ENCODE measurements at regions not wholly inside any gene's neighbourhood (a gene's known extent, or its start where the extent isn't known, plus 50 kb on each side); places are given as distances from the start of the nearest gene placed in this dataset.

DNA sequence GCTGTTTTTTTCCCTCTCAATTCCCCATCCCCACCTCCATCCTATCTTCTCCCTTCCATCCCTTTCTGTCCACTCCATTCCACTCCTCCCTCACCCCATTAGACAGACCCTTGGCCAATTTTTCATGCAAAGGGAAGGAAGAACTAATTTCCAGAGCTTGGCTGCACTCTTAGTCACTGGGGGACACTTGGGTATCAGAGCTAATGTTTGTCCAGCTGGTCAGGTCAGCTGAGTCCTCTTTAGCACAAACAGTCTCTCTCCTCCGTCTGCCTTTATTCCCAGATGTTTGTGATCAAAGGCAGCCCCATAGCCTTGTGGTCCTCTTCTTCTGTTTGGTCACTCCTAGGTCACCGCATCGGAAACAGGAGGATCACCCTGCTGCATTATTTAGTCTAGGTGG is 148.5 kb downstream of the NMUR2 start:
- Histone ChIP-seq H3K4me3 (ENCODE audit: low read depth, low read length) (no peak overlapping the region), H3K36me3 (ENCODE audit: control insufficient read depth, insufficient read depth, low read length) (no peaks in the 10 kb centered on the region), H3K79me2 (no peaks in the 10 kb centered on the region), H3K9me3 (ENCODE audit: control insufficient read depth, low read length) (no peaks in the 10 kb centered on the region), H3K27ac (no peak overlapping the region), H3K4me2 (ENCODE audit: low read length) (no peak overlapping the region), H3K9ac (no peak overlapping the region), H2AFZ (no peak overlapping the region), H3K27me3 (ENCODE audit: control insufficient read depth, insufficient read depth, low read length) (no peaks in the 10 kb centered on the region), H3K4me1 (no peaks in the 10 kb centered on the region)
- TF ChIP-seq, protein P1, sequence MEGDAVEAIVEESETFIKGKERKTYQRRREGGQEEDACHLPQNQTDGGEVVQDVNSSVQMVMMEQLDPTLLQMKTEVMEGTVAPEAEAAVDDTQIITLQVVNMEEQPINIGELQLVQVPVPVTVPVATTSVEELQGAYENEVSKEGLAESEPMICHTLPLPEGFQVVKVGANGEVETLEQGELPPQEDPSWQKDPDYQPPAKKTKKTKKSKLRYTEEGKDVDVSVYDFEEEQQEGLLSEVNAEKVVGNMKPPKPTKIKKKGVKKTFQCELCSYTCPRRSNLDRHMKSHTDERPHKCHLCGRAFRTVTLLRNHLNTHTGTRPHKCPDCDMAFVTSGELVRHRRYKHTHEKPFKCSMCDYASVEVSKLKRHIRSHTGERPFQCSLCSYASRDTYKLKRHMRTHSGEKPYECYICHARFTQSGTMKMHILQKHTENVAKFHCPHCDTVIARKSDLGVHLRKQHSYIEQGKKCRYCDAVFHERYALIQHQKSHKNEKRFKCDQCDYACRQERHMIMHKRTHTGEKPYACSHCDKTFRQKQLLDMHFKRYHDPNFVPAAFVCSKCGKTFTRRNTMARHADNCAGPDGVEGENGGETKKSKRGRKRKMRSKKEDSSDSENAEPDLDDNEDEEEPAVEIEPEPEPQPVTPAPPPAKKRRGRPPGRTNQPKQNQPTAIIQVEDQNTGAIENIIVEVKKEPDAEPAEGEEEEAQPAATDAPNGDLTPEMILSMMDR (IDR thresholded peaks at IDR 0.05) = no peak

DNA sequence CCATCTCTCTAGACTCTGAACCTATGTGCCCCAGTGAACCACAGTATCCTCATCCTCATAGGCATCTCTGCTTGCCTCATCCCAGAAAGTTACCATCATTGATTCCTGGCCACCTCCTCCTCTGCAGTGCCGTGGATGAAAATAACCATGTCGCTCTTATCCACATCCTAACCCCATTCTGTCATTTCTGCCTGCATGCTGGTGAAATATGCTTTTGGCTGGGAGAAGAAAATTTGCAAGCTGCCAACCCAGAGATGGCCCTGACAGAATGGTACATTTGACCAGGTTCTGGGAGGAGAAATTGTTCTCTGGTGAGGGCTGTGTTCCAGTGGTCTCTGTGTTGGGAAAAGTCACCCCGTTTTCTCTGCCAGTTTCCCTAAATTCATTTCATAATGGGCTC is 149.7 kb downstream of the NMUR2 start:
- Histone ChIP-seq H3K36me3 (ENCODE audit: control insufficient read depth, insufficient read depth, low read length) (no peaks in the 10 kb centered on the region), H3K4me3 (ENCODE audit: low read depth, low read length) (no peak overlapping the region), H3K27ac (no peak overlapping the region), H3K4me2 (ENCODE audit: low read length) (no peak overlapping the region), H3K9me3 (ENCODE audit: control insufficient read depth, low read length) (no peaks in the 10 kb centered on the region), H3K9ac (no peak overlapping the region), H3K4me1 (no peaks in the 10 kb centered on the region), H3K27me3 (ENCODE audit: control insufficient read depth, insufficient read depth, low read length) (no peaks in the 10 kb centered on the region), H2AFZ (no peak overlapping the region), H3K79me2 (no peaks in the 10 kb centered on the region)
- TF ChIP-seq, protein P1 (IDR thresholded peaks at IDR 0.05) = no peak

DNA sequence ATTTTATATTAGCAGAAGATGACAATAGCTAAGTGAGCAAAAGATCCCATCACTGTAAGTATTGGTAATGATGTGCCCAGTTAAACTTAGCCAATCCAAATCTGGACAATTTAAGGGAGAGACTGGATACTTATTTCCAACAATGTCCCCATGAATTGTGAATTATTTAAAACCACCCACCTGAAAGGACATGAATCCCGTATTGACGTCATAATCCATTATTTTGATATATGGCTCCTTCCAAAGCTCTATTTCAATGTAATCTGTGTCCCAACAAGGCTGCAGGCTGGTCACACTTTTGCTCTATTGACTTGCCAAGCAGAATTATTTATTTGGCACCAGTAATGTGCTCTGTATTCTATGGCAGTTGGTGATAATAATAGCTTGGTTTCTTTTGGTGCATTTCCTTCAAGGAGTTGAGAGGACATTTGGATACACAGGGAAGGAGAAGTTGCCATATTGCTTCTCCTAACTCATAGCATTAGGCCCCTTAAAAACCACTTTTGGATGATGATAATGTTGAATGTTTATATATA is 157.2 kb downstream of the NMUR2 start:
- Histone ChIP-seq H2AFZ (no peak overlapping the region), H3K27ac (no peak overlapping the region), H3K9me3 (ENCODE audit: control insufficient read depth, low read length) (no peaks in the 10 kb centered on the region), H3K4me2 (ENCODE audit: low read length) (no peak overlapping the region), H3K79me2 (no peaks in the 10 kb centered on the region), H3K4me1 (no peaks in the 10 kb centered on the region), H3K36me3 (ENCODE audit: control insufficient read depth, insufficient read depth, low read length) (no peaks in the 10 kb centered on the region), H3K4me3 (ENCODE audit: low read depth, low read length) (no peak overlapping the region), H3K27me3 (ENCODE audit: control insufficient read depth, insufficient read depth, low read length) (no peaks in the 10 kb centered on the region), H3K9ac (no peak overlapping the region)
- TF ChIP-seq, protein P1 (IDR thresholded peaks at IDR 0.05) = no peak

DNA sequence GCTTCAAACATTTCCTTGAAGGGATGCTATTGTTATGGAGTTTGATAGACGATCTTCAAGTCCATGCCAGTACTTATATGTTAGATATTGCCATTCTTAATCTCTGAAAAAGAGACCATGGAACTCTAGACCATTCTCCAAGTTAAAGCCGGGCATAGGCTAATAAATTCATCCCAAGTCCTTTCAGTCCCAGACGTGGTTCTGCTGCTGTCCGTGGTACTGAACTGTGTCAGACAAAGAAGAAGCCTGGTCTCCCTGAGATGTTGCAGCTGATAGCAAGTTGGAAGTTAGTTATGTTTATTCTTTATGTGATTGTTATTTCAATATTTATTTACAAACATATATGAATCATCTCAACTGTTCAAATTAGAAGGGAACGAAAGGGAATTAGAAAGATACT is 158.7 kb downstream of the NMUR2 start:
- no peak overlapping the region for H3K27ac ChIP-seq
- peak overlapping the region; percentile 4 for H2AFZ ChIP-seq
- H3K4me3 ChIP-seq (ENCODE audit: low read depth, low read length) = no peak overlapping the region
- H3K36me3 ChIP-seq (ENCODE audit: control insufficient read depth, insufficient read depth, low read length) = no peaks in the 10 kb centered on the region
- H3K9ac ChIP-seq = no peak overlapping the region
- TF ChIP-seq, protein P1 (IDR thresholded peaks at IDR 0.05) = no peak
- H3K4me1 ChIP-seq = no peaks in the 10 kb centered on the region
- no peak overlapping the region for H3K4me2 ChIP-seq (ENCODE audit: low read length)
- no peaks in the 10 kb centered on the region for H3K79me2 ChIP-seq
- no peaks in the 10 kb centered on the region for H3K9me3 ChIP-seq (ENCODE audit: control insufficient read depth, low read length)
- no peaks in the 10 kb centered on the region for H3K27me3 ChIP-seq (ENCODE audit: control insufficient read depth, insufficient read depth, low read length)

DNA sequence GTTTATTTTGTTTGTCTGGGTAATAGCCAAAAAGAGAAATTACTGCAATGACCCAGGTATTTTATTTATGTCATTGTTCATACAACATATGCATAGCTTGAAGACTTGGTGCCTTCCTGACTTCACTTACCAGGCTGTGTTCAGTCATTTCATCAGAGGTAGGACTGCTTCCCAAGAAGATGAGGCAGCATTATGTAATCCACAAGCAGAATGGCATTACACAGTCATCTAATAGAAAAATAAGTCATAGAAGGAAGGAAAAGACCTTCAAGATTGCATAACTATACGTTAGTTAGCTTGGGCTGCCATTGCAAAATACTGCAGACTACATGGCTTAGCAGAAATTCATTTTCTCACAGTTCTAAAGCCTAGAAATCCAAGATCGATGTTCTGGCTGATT is 167.5 kb downstream of the NMUR2 start:
- TF ChIP-seq, protein P1 (IDR thresholded peaks at IDR 0.05) = no peak

More for the DNA sequence above, 167.5 kb downstream of the NMUR2 start:
- H3K9ac ChIP-seq = no peak overlapping the region
- H3K9me3 ChIP-seq (ENCODE audit: control insufficient read depth, low read length) = no peaks in the 10 kb centered on the region
- no peak overlapping the region for H3K27ac ChIP-seq
- no peaks in the 10 kb centered on the region for H3K27me3 ChIP-seq (ENCODE audit: control insufficient read depth, insufficient read depth, low read length)
- H3K4me1 ChIP-seq = no peaks in the 10 kb centered on the region
- H3K36me3 ChIP-seq (ENCODE audit: control insufficient read depth, insufficient read depth, low read length) = no peaks in the 10 kb centered on the region
- H3K4me3 ChIP-seq (ENCODE audit: low read depth, low read length) = no peak overlapping the region
- no peak overlapping the region for H2AFZ ChIP-seq
- H3K4me2 ChIP-seq (ENCODE audit: low read length) = no peak overlapping the region
- H3K79me2 ChIP-seq = no peaks in the 10 kb centered on the region
